Osteoblast (primary cell): ENCODE measurements at regions not wholly inside any gene's neighbourhood (a gene's known extent, or its start where the extent isn't known, plus 50 kb on each side); places are given as distances from the start of the nearest gene placed in this dataset.

Source experiments
- DNase-seq: peaks from one replicate; pipeline ENCODE4 v3.0.0; 2011; ENCODE audit warnings: low spot score, mixed read lengths; ENCODE audit not compliant: insufficient read length; ENCODE audit errors: missing footprints
- H2AFZ ChIP-seq: 2 replicates; pipeline ENCODE4 v1.6.0; 2011; ENCODE audit warnings: mild to moderate bottlenecking, low read length
- H3K27ac ChIP-seq: 2 replicates; pipeline ENCODE4 v1.5.1; 2011; ENCODE audit warnings: mild to moderate bottlenecking, low read depth, low read length, moderate library complexity
- H3K27me3 ChIP-seq: 2 replicates; pipeline ENCODE4 v1.6.0; 2012; ENCODE audit warnings: mild to moderate bottlenecking, control low read depth, inconsistent platforms, low read length, moderate library complexity; ENCODE audit not compliant: insufficient read depth
- H3K36me3 ChIP-seq: 2 replicates; pipeline ENCODE4 v1.5.1; 2011; ENCODE audit warnings: mild to moderate bottlenecking, low read length, control low read depth, moderate library complexity; ENCODE audit not compliant: insufficient read depth
- H3K4me1 ChIP-seq: 2 replicates; pipeline ENCODE4 v1.5.1; 2011; ENCODE audit warnings: mild to moderate bottlenecking, low read length, control low read depth, moderate library complexity; ENCODE audit not compliant: insufficient read depth
- H3K4me2 ChIP-seq: 2 replicates; pipeline ENCODE4 v1.6.0; 2011; ENCODE audit warnings: mild to moderate bottlenecking, low read length; ENCODE audit not compliant: insufficient read depth
- H3K4me3 ChIP-seq: fragments of 200-600 bp; sonication (generic); 3 replicates; pipeline ENCODE4 v1.5.1; 2012; ENCODE audit warnings: mild to moderate bottlenecking, low read length, inconsistent platforms; ENCODE audit not compliant: insufficient read depth
- H3K79me2 ChIP-seq: 2 replicates; pipeline ENCODE4 v1.6.0; 2012; ENCODE audit warnings: mild to moderate bottlenecking, low read length, control low read depth, inconsistent platforms; ENCODE audit not compliant: insufficient read depth
- H3K9me3 ChIP-seq: 2 replicates; pipeline ENCODE4 v1.5.1; 2011; ENCODE audit warnings: low read depth, low read length, control low read depth
- H4K20me1 ChIP-seq: 2 replicates; pipeline ENCODE4 v1.6.0; 2012; ENCODE audit warnings: mild to moderate bottlenecking, low read length, control low read depth; ENCODE audit not compliant: insufficient read depth
- TF ChIP-seq, protein P1 (sequence below): IDR thresholded peaks from 2 replicates; pipeline ENCODE4 v1.5.1; 2011; ENCODE audit warnings: mild to moderate bottlenecking, low read depth, low read length, moderate library complexity; ENCODE audit errors: extremely low read depth

DNA sequence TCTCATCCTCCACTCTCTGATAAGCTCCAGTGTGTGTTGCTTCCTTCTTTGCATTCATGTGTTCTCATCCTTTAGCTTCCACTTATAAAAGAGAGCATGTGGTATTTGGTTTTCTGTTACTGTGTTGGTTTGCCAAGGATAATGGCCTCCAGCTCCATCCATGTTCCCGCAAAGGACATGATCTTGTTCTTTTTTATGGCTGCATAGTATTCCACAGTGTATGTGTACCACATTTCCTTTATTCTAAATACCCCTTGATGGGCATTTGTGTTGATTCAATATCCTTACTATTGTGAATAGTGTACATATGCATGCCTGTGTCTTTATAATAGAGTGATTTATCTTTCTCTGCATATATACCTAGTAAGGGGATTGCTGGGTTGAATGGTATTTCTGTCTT is 155.1 kb downstream of the DCK start:
- no peak overlapping the region for H3K4me2 ChIP-seq
- no peaks in the 10 kb centered on the region for H3K9me3 ChIP-seq
- H2AFZ ChIP-seq: no peak overlapping the region
- H3K4me1 ChIP-seq: peaks cover 9% of the 10 kb centered on the region
- H3K36me3 ChIP-seq: no peaks in the 10 kb centered on the region
- H3K4me3 ChIP-seq: no peak overlapping the region
- no peak overlapping the region for H3K27ac ChIP-seq
- no peaks in the 10 kb centered on the region for H3K27me3 ChIP-seq
- H3K79me2 ChIP-seq: no peaks in the 10 kb centered on the region
- no peaks in the 10 kb centered on the region for H4K20me1 ChIP-seq
- no peak for DNase-seq
- TF ChIP-seq, protein P1, sequence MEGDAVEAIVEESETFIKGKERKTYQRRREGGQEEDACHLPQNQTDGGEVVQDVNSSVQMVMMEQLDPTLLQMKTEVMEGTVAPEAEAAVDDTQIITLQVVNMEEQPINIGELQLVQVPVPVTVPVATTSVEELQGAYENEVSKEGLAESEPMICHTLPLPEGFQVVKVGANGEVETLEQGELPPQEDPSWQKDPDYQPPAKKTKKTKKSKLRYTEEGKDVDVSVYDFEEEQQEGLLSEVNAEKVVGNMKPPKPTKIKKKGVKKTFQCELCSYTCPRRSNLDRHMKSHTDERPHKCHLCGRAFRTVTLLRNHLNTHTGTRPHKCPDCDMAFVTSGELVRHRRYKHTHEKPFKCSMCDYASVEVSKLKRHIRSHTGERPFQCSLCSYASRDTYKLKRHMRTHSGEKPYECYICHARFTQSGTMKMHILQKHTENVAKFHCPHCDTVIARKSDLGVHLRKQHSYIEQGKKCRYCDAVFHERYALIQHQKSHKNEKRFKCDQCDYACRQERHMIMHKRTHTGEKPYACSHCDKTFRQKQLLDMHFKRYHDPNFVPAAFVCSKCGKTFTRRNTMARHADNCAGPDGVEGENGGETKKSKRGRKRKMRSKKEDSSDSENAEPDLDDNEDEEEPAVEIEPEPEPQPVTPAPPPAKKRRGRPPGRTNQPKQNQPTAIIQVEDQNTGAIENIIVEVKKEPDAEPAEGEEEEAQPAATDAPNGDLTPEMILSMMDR: no peak

DNA sequence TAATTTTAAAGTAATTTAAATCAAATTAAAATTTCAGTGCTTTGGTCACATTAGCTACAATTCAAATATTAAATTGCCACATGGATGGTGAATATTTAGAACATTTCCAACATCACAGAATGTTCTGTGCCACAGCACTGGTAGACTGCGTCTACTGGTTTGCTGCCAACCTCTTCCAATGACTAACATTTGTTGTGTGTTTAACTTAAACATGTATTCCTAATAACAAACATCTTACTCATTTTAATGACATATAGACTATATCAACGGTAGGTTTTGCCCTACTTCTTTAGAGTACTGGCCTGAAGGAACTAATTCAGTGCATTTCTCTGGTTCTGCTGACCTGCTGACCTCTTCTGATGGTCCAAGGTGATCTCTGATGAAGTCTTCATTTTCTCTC is 157.6 kb downstream of the DCK start:
- TF ChIP-seq, protein P1: no peak
- DNase-seq: no peak
- Histone ChIP-seq H3K4me3 (no peak overlapping the region), H3K4me2 (no peak overlapping the region), H3K9me3 (no peaks in the 10 kb centered on the region), H3K79me2 (no peaks in the 10 kb centered on the region), H3K27me3 (no peaks in the 10 kb centered on the region), H4K20me1 (no peaks in the 10 kb centered on the region), H3K36me3 (no peaks in the 10 kb centered on the region), H3K4me1 (peaks cover 9% of the 10 kb centered on the region), H2AFZ (no peak overlapping the region), H3K27ac (no peak overlapping the region)

DNA sequence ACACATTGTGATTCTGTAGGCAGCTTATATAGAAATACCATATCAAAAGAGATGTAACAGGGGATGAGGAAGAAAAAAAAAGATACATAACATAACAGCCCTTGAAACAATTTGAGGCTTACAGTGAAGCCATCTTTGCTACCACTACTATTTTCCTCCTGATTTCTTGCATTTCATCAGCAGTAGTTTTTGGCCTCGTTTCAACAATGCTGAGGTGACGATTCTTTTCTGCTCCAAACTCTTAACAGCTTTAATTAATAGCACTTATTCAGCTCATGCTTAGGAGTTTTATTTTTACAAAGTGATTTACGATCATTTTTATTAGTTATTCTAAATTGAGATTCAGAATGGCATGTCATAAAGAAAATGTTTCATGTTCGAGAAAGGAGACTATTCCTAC is 163.2 kb downstream of the DCK start:
- no peak for DNase-seq
- Histone ChIP-seq H3K27ac (no peak overlapping the region), H3K4me1 (no peaks in the 10 kb centered on the region), H3K36me3 (no peaks in the 10 kb centered on the region), H3K79me2 (no peaks in the 10 kb centered on the region), H3K4me3 (no peak overlapping the region), H3K27me3 (no peaks in the 10 kb centered on the region), H4K20me1 (no peaks in the 10 kb centered on the region), H2AFZ (no peak overlapping the region), H3K9me3 (no peaks in the 10 kb centered on the region), H3K4me2 (no peak overlapping the region)
- TF ChIP-seq, protein P1: no peak

- Histone ChIP-seq H3K9me3 (no peaks in the 10 kb centered on the region), H3K4me1 (no peaks in the 10 kb centered on the region), H4K20me1 (no peaks in the 10 kb centered on the region), H3K4me3 (no peak overlapping the region), H2AFZ (peak overlapping the region; percentile 31), H3K36me3 (no peaks in the 10 kb centered on the region), H3K4me2 (no peak overlapping the region), H3K27me3 (no peaks in the 10 kb centered on the region), H3K27ac (no peak overlapping the region), H3K79me2 (no peaks in the 10 kb centered on the region)
- TF ChIP-seq, protein P1: no peak
- no peak for DNase-seq
Measured at GRCh38 chr4:71162386-71162785, 168.9 kb downstream of the DCK start.
